GM21515 (cell line): ENCODE measurements at regions not wholly inside any gene's neighbourhood (a gene's known extent, or its start where the extent isn't known, plus 50 kb on each side); places are given as distances from the start of the nearest gene placed in this dataset.
"Not testable (repeated sequence)": the region's sequence is repeated elsewhere in the genome, so short reads cannot be mapped to it uniquely, and the experiment has no call there.

Source experiments
- ATAC-seq: cut with Tn5 transposase; IDR thresholded peaks from one replicate; pipeline ENCODE4 v1.9.1; 2021; ENCODE audit not compliant: unreplicated experiment

DNA sequence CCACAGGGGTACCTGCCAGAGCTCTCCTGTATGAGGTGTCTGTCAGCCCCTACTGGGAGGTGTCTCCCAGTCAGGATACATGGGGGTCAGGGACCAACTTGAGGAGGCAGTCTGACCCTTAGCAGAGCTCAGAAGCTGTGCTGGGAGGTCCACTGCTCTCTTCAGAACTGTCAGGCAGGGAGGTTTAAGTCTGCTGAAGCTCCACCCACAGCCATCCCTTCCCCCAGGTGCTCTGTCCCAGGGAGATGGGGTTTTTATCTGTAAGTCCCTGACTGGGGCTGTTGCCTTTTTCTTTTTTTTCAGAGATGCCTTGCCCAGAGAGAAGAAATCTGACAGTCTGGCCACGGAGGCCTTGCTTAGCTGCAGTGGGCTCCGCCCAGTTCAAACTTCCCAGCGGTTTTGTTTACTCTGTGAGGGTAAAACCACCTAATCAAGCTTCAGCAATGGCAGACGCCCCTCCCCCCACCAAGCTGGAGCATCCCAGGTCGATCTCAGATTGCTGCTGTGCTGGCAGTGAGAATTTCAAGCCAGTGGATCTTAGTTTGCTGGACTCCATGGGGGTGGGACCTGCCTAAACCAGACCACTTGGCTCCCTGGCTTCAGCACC lies 118.5 kb upstream of the RADX start:
- ATAC-seq = not testable (repeated sequence)

DNA sequence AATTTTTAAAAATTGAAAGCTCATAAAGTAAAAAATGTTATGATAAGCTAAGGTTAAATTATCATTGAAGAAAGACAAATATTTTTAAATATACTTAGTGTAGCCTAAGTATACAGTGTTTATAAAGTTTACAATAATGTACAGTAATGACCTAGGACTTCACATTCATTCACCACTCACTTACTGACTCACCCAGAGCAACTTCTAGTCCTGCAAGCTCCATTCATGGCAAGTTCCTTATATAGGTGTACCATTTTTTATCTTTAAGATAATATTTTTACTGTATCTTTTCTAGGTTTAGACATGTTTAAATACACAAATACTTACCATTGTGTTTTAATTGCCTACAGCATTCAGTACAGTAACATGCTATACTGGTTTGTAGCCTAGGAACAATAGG lies 112.3 kb upstream of the RADX start:
- no peak for ATAC-seq

DNA sequence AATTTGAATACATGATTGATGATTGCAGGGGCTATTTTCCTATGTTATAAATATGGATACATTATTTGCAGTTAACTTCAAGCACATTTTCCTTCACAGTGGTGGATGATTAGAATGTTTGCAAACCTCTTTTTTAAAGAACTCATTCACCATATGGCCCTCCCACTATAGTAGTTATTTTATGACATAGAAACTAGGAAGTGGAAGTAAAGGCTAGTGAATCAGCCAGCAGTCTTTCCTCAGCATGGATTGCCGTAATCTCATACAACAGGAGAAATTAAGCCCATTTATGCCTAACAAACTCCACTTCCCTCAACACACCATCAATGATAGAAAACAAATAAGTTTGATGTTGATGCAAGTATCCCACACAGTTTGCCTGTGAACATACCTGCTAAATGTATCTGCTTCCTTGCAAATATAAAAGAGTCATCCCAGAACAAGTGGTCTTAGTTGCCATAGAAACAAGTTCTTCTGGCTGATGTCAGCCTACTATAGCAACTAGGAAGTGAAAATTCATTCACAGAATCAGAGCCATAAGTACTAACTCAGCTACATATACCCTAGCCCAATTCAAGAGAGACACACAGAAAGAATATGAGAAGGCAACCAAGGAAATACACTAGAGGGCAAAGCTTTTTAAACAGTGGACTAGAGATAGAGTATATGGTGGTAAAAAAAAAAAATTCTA lies 100.9 kb upstream of the RADX start:
- no peak for ATAC-seq
